Brain microvascular endothelial cell (primary cell): ENCODE measurements at regions not wholly inside any gene's neighbourhood (a gene's known extent, or its start where the extent isn't known, plus 50 kb on each side); places are given as distances from the start of the nearest gene placed in this dataset.

Source experiments
- DNase-seq: peaks from one replicate; pipeline ENCODE4 v3.0.0-alpha.2; 2020
- H3K27ac ChIP-seq: fragments of 250-450 bp; sonication (Bioruptor Pico); 2 replicates; pipeline ENCODE4 v1.5.1; 2020; ENCODE audit warnings: mild to moderate bottlenecking, moderate library complexity
- H3K27me3 ChIP-seq: fragments of 250-450 bp; sonication (Bioruptor Pico); replicated peaks from 2 replicates; pipeline ENCODE4 v1.5.1; 2020; ENCODE audit warnings: mild to moderate bottlenecking
- H3K36me3 ChIP-seq: fragments of 250-450 bp; sonication (Bioruptor Pico); replicated peaks from 2 replicates; pipeline ENCODE4 v1.5.1; 2020; ENCODE audit warnings: mild to moderate bottlenecking
- H3K4me3 ChIP-seq: 2 replicates; pipeline ENCODE4 v1.5.1; 2011; ENCODE audit warnings: low read depth, mild to moderate bottlenecking, control low read depth, low read length, moderate library complexity
- in situ Hi-C: cut with HindIII; loops from 2 replicates; pipeline ENCODE4 v1.10.0; 2017; ENCODE audit warnings: low sequenced_read_pairs, low pct_ligation_motif_present
- TF ChIP-seq, protein P1 (sequence below): IDR thresholded peaks from 2 replicates; pipeline ENCODE4 v1.5.1; 2011; ENCODE audit warnings: low read depth, mild to moderate bottlenecking, moderate library complexity, low read length, control low read depth, inconsistent platforms; ENCODE audit errors: missing control alignments

DNA sequence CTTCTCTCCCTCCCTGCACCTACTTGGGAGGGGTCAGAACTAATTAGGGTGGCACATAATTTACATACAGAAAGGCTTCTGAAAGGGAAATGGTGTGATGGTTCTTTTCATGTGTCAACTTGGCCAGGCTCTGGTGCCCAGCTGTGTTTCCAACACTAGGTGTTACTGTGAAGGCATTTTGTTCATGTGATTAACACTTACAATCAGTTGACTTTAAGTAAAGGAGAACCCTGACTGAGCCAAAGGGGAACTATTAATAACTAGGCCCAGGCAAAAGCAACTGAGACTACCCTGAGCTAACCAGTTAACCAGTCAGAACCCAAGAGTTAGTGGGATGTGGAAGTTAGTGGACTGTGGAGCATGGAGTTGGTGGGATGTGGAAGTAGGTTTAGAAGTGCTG, 114.9 kb downstream of the SEC16B start:
- DNase-seq: no peak
- H3K27ac ChIP-seq: no peak overlapping the region
- H3K36me3 ChIP-seq: no peaks in the 10 kb centered on the region
- no peaks in the 10 kb centered on the region for H3K27me3 ChIP-seq
- in situ Hi-C loops: no loop called here
- TF ChIP-seq, protein P1, sequence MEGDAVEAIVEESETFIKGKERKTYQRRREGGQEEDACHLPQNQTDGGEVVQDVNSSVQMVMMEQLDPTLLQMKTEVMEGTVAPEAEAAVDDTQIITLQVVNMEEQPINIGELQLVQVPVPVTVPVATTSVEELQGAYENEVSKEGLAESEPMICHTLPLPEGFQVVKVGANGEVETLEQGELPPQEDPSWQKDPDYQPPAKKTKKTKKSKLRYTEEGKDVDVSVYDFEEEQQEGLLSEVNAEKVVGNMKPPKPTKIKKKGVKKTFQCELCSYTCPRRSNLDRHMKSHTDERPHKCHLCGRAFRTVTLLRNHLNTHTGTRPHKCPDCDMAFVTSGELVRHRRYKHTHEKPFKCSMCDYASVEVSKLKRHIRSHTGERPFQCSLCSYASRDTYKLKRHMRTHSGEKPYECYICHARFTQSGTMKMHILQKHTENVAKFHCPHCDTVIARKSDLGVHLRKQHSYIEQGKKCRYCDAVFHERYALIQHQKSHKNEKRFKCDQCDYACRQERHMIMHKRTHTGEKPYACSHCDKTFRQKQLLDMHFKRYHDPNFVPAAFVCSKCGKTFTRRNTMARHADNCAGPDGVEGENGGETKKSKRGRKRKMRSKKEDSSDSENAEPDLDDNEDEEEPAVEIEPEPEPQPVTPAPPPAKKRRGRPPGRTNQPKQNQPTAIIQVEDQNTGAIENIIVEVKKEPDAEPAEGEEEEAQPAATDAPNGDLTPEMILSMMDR: no peak
- no peak overlapping the region for H3K4me3 ChIP-seq

DNA sequence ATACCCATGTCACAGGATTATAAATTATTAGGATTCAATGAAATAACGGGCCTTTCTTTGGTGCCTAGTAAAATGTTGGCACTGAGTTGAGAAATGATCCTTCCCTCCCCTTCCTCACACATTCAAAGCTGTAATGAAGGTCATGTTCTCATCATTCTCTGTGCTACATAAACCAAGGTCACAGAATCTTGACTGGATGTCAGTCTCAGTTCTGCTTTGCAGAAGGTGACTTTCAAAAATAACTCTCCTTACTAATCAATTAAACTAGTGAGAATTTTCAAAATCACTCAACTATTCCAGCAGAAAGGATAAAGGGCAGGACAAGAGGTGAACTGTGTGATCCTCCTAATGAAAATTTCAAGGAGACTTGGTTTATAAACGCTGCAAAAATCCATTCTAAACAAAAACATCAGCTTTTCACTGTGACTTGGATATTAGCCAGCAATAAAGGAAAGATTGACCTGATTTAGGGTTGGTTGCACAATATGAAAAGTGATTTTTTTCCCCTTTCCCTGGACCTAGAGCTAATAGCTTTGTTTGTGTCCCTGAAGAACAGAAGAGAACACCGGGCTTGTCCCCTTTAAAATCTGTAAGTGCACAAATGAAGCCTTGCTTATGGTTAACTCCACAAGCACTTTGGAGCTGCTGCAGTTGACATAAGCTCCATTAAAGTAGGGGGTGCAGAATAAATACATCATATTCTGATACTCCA, 120.1 kb downstream of the SEC16B start:
- H3K27ac ChIP-seq: no peak overlapping the region
- in situ Hi-C loops: no loop called here
- TF ChIP-seq, protein P1: no peak

DNA sequence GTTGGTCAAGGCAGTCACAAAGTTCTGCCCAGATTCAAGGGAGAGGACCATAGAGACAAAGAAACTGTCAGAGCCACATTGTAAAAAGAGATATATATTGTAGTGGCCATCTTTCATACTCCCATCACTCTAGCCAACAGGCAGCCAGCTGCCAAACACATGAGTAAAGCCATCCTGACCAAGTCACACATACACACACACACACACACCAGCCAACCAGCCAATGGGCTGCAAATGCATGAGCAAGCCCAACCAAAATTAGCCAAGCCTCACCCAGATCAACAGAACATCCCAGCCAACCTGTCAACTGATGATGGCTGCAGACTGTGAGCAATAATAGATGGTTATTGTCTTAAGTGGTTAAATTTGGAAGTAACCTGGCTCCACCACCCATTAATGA, 120.7 kb downstream of the SEC16B start:
- TF ChIP-seq, protein P1: no peak
- in situ Hi-C loops: no loop called here
- H3K27ac ChIP-seq: no peak overlapping the region

More for the DNA sequence above, 120.1 kb downstream of the SEC16B start:
- Histone ChIP-seq H3K36me3 (no peaks in the 10 kb centered on the region), H3K27me3 (no peaks in the 10 kb centered on the region), H3K4me3 (no peak overlapping the region)
- DNase-seq: no peak

DNA sequence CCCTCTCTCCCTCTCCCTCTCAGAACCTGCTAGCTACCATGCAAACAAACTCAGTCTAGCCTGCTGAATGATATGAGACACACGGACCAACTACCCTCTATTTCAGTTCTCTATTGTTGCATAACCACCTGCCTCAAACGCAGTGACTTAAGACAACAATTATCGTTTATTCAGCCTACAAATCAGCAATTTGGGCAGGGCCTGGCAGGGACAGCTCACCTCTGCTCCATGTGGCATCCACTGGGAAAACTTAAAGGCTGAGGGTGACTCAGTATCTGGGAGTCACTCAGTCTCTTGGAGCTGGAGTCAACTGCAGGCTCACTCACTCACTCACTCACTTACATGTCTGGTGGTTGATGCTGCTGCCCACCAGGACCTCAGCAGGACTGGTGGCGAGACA, 121.3 kb downstream of the SEC16B start:
- in situ Hi-C loops: no loop called here
- no peak for DNase-seq
- Histone ChIP-seq H3K27me3 (no peaks in the 10 kb centered on the region), H3K27ac (no peak overlapping the region), H3K4me3 (no peak overlapping the region), H3K36me3 (no peaks in the 10 kb centered on the region)
- TF ChIP-seq, protein P1: no peak

More for the DNA sequence above, 120.7 kb downstream of the SEC16B start:
- no peaks in the 10 kb centered on the region for H3K27me3 ChIP-seq
- DNase-seq: no peak
- H3K4me3 ChIP-seq: no peak overlapping the region
- H3K36me3 ChIP-seq: no peaks in the 10 kb centered on the region

DNA sequence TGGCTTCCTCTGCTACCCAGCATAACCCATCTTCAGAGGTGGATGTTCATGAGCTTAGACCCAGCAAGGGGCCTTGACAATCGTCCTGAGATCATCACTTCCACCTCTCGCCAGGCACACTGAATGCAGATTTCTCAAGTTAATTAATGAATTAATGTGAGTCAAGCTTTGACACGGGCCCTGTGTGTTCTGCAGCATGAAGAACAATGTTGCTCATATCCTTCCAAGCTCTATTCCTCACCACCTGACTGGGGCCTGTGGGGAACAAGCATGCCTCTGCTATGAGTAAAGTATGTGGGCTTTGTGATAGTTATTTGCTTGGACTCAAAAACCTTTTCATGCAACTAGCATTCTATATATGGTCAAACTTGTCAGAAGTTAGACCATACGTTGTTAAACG, 122.0 kb downstream of the SEC16B start:
- TF ChIP-seq, protein P1: no peak
- in situ Hi-C loops: no loop called here
- Histone ChIP-seq H3K27ac (no peak overlapping the region), H3K36me3 (no peaks in the 10 kb centered on the region), H3K4me3 (no peak overlapping the region), H3K27me3 (no peaks in the 10 kb centered on the region)
- peak; percentile 13 for DNase-seq
